Neural cell (in vitro differentiated cells): ENCODE measurements at regions not wholly inside any gene's neighbourhood (a gene's known extent, or its start where the extent isn't known, plus 50 kb on each side); places are given as distances from the start of the nearest gene placed in this dataset.

Experiments
- H2AFZ ChIP-seq: fragments of 200-600, 300-800 bp; sonication (generic), shearing (Covaris generic); 2 replicates; pipeline ENCODE4 v1.6.0; 2014; ENCODE audit warnings: low read depth, mild to moderate bottlenecking, antibody characterized with exemption, low read length, moderate library complexity
- H3F3A ChIP-seq: fragments of 200-600 bp; shearing (Covaris generic); 2 replicates; pipeline ENCODE4 v1.6.1; 2016; ENCODE audit warnings: mild to moderate bottlenecking, moderate library complexity, mixed read lengths, antibody characterized with exemption, low read length; ENCODE audit not compliant: insufficient read depth, poor library complexity, severe bottlenecking
- H3K27ac ChIP-seq: fragments of 200-600, 300-800 bp; sonication (generic), shearing (Covaris generic); 2 replicates; pipeline ENCODE4 v1.5.1; 2014; ENCODE audit warnings: mild to moderate bottlenecking, low read length, moderate library complexity
- H3K27me3 ChIP-seq: fragments of 300-800, 200-600 bp; sonication (generic), shearing (Covaris generic); 2 replicates; pipeline ENCODE4 v1.6.0; 2014; ENCODE audit warnings: mild to moderate bottlenecking, low read depth, low read length, moderate library complexity; ENCODE audit not compliant: insufficient read depth
- H3K36me3 ChIP-seq: fragments of 300-800, 200-600 bp; sonication (generic), shearing (Covaris generic); 2 replicates; pipeline ENCODE4 v1.5.1; 2014; ENCODE audit warnings: mild to moderate bottlenecking, antibody characterized with exemption, low read length, moderate library complexity; ENCODE audit not compliant: insufficient read depth
- H3K4me2 ChIP-seq: fragments of 300-800, 200-600 bp; sonication (generic), shearing (Covaris generic); 2 replicates; pipeline ENCODE4 v1.6.0; 2014; ENCODE audit warnings: mild to moderate bottlenecking, low read length
- H3K4me3 ChIP-seq: fragments of 300-800, 200-600 bp; sonication (generic), shearing (Covaris generic); 2 replicates; pipeline ENCODE4 v1.5.1; 2014; ENCODE audit warnings: mild to moderate bottlenecking, low read length, moderate library complexity
- H3K79me2 ChIP-seq: fragments of 200-600 bp; shearing (Covaris generic); replicated peaks from 2 replicates; pipeline ENCODE4 v1.6.0; 2014; ENCODE audit warnings: mild to moderate bottlenecking, low read length, moderate library complexity; ENCODE audit not compliant: insufficient read depth
- H3K9ac ChIP-seq: fragments of 300-800, 200-600 bp; sonication (generic), shearing (Covaris generic); 2 replicates; pipeline ENCODE4 v1.6.1; 2016; ENCODE audit warnings: mild to moderate bottlenecking, low read length, mixed read lengths
- H3K9me2 ChIP-seq: fragments of 200-600 bp; shearing (Covaris generic); 2 replicates; pipeline ENCODE4 v1.6.1; 2016; ENCODE audit warnings: mild to moderate bottlenecking, low read length, mixed read lengths; ENCODE audit not compliant: insufficient read depth
- H3K9me3 ChIP-seq: fragments of 200-600, 300-800 bp; sonication (generic), shearing (Covaris generic); 2 replicates; pipeline ENCODE4 v1.6.1; 2016; ENCODE audit warnings: mild to moderate bottlenecking, mixed run types, low read length, moderate library complexity, mixed read lengths
- H4K20me1 ChIP-seq: fragments of 200-600 bp; shearing (Covaris generic); 2 replicates; pipeline ENCODE4 v1.6.1; 2016; ENCODE audit warnings: mild to moderate bottlenecking, mixed run types; ENCODE audit not compliant: insufficient read depth
- EP300 ChIP-seq: fragments of 450-650 bp; conservative IDR thresholded peaks from 2 replicates; pipeline ENCODE4 v1.6.1; 2014; ENCODE audit warnings: antibody characterized with exemption, mild to moderate bottlenecking, moderate library complexity; ENCODE audit not compliant: poor library complexity, severe bottlenecking
- EZH2 ChIP-seq: fragments of 200-600, 300-800 bp; shearing (Covaris generic), sonication (generic); IDR thresholded peaks from 2 replicates; pipeline ENCODE4 v1.6.1; 2014; ENCODE audit warnings: antibody characterized with exemption, low read length, borderline replicate concordance, mild to moderate bottlenecking; ENCODE audit not compliant: insufficient read depth, poor library complexity, severe bottlenecking
- MXI1 ChIP-seq: fragments of 450-650 bp; conservative IDR thresholded peaks from 2 replicates; pipeline ENCODE4 v1.6.1; 2014; ENCODE audit warnings: antibody characterized with exemption, mild to moderate bottlenecking; ENCODE audit not compliant: poor library complexity, severe bottlenecking
- POLR2AphosphoS5 ChIP-seq: IDR thresholded peaks from 2 replicates; pipeline ENCODE4 v1.6.1; 2012
- RAD21 ChIP-seq: fragments of 450-650 bp; conservative IDR thresholded peaks from 2 replicates; pipeline ENCODE4 v1.6.1; 2014; ENCODE audit warnings: antibody characterized with exemption, mild to moderate bottlenecking, moderate library complexity
- SMC3 ChIP-seq: fragments of 450-650 bp; conservative IDR thresholded peaks from 2 replicates; pipeline ENCODE4 v1.6.1; 2014; ENCODE audit warnings: antibody characterized with exemption, mild to moderate bottlenecking, moderate library complexity; ENCODE audit not compliant: poor library complexity
- TAF1 ChIP-seq: IDR thresholded peaks from 2 replicates; pipeline ENCODE4 v1.6.1; 2012; ENCODE audit warnings: low read depth
- TF ChIP-seq, protein P1 (sequence below): IDR thresholded peaks from 2 replicates; pipeline ENCODE4 v1.6.1; 2012; ENCODE audit warnings: borderline replicate concordance
- TF ChIP-seq, protein P2 (sequence below): fragments of 450-650 bp; IDR thresholded peaks from 2 replicates; pipeline ENCODE4 v1.5.1; 2014; ENCODE audit warnings: antibody characterized with exemption, mild to moderate bottlenecking, moderate library complexity; ENCODE audit not compliant: poor library complexity, severe bottlenecking

DNA sequence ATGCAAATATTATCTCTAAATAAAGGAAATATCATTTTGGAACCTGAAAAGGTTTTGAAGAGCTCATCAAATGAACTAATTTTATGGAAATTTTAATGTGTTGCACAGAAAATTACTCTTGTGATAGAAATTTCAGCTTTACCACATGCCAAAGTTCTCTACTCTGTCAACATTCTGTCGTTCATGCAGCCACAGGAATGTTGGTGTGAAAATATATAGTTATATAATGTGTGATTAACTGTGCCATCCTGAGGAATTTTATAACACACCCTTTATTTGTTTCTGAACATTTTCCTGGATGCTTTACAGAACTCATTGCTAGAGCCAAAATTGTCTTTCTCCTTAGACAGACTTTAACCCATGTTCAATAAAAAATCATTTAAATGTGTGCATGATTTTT lies 202.5 kb upstream of the SLC8A1 start:
- no peak for TF ChIP-seq EZH2
- TF ChIP-seq EP300 = no peak
- TF ChIP-seq RAD21 = no peak
- Histone ChIP-seq H3K9ac (no peak overlapping the region), H4K20me1 (no peaks in the 10 kb centered on the region)

DNA sequence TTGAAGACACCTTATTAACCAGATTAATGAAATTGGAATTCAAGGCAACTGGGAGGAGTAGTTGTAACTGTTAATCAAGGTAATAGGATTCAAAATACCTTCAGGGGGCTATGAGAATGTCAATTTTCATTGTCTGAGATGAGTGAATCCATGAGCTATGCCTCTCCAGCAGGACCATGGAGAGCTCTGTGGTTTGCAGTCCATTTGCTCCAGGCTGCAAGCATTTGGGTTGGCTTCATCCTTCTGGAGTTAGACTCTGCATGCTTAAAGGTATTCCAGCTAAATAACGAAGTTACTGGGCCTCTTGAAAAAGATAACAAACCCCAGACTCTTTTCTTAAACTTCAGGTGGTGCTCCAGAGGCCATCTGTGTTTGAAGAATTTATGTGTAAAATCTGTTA lies 207.1 kb upstream of the SLC8A1 start:
- no peaks in the 10 kb centered on the region for H3F3A ChIP-seq
- no peaks in the 10 kb centered on the region for H3K9me3 ChIP-seq
- H4K20me1 ChIP-seq = no peaks in the 10 kb centered on the region
- H3K27ac ChIP-seq = no peak overlapping the region
- TF ChIP-seq SMC3 = no peak
- TF ChIP-seq EZH2 = no peak
- no peak overlapping the region for H3K4me3 ChIP-seq
- no peaks in the 10 kb centered on the region for H3K9me2 ChIP-seq
- H3K4me2 ChIP-seq = no peak overlapping the region
- no peak overlapping the region for H2AFZ ChIP-seq
- no peak overlapping the region for H3K9ac ChIP-seq
- no peaks in the 10 kb centered on the region for H3K36me3 ChIP-seq
- no peaks in the 10 kb centered on the region for H3K79me2 ChIP-seq
- no peaks in the 10 kb centered on the region for H3K27me3 ChIP-seq

More for the DNA sequence above, 202.5 kb upstream of the SLC8A1 start:
- Histone ChIP-seq H3K27ac (no peak overlapping the region), H3K9me3 (no peaks in the 10 kb centered on the region), H3K4me3 (no peak overlapping the region), H3K27me3 (no peaks in the 10 kb centered on the region), H3K36me3 (no peaks in the 10 kb centered on the region), H3F3A (no peaks in the 10 kb centered on the region), H3K79me2 (no peaks in the 10 kb centered on the region), H2AFZ (no peak overlapping the region), H3K9me2 (no peaks in the 10 kb centered on the region), H3K4me2 (no peak overlapping the region)

DNA sequence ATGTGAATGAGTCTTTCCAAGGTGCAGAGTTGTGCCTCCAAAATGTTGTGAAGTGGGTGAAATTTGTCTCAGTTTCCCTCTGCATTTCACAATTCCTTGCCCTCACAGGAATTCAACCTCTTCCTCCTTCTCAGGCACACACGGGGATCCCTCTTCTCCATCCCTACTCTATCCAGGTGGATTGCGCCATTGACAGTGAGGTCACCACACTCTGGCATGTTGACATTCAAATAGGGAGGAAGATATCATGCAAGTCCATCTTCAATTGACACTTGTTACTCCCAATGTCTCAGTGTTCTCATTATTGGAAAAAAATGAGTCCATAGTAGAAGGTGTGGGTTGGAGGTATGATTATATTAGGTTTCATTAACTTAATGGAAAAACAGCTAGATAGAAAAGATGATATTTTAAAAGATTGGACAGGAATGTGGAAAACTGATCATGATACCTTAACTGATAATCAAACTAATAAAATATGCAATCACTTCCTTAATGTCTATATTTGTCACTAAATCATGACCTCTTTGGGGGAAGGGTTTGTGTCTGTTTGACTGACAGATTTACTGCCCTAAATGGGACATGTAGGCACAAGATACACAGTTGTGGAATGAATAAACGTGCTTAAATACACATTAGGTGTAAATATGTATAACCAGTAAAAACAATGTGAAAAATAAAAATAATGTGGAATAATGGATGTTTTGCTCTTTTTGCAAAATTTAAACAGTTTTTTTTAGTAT lies 213.8 kb upstream of the SLC8A1 start:
- H3K27ac ChIP-seq = no peak overlapping the region
- no peaks in the 10 kb centered on the region for H4K20me1 ChIP-seq
- no peaks in the 10 kb centered on the region for H3K9me2 ChIP-seq
- no peak for TF ChIP-seq SMC3
- TF ChIP-seq EZH2 = no peak
- no peak for TF ChIP-seq EP300
- no peak for TF ChIP-seq TAF1
- TF ChIP-seq, protein P1, sequence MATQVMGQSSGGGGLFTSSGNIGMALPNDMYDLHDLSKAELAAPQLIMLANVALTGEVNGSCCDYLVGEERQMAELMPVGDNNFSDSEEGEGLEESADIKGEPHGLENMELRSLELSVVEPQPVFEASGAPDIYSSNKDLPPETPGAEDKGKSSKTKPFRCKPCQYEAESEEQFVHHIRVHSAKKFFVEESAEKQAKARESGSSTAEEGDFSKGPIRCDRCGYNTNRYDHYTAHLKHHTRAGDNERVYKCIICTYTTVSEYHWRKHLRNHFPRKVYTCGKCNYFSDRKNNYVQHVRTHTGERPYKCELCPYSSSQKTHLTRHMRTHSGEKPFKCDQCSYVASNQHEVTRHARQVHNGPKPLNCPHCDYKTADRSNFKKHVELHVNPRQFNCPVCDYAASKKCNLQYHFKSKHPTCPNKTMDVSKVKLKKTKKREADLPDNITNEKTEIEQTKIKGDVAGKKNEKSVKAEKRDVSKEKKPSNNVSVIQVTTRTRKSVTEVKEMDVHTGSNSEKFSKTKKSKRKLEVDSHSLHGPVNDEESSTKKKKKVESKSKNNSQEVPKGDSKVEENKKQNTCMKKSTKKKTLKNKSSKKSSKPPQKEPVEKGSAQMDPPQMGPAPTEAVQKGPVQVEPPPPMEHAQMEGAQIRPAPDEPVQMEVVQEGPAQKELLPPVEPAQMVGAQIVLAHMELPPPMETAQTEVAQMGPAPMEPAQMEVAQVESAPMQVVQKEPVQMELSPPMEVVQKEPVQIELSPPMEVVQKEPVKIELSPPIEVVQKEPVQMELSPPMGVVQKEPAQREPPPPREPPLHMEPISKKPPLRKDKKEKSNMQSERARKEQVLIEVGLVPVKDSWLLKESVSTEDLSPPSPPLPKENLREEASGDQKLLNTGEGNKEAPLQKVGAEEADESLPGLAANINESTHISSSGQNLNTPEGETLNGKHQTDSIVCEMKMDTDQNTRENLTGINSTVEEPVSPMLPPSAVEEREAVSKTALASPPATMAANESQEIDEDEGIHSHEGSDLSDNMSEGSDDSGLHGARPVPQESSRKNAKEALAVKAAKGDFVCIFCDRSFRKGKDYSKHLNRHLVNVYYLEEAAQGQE = no peak
- TF ChIP-seq MXI1 = no peak
- no peak for TF ChIP-seq POLR2AphosphoS5
- TF ChIP-seq, protein P2, sequence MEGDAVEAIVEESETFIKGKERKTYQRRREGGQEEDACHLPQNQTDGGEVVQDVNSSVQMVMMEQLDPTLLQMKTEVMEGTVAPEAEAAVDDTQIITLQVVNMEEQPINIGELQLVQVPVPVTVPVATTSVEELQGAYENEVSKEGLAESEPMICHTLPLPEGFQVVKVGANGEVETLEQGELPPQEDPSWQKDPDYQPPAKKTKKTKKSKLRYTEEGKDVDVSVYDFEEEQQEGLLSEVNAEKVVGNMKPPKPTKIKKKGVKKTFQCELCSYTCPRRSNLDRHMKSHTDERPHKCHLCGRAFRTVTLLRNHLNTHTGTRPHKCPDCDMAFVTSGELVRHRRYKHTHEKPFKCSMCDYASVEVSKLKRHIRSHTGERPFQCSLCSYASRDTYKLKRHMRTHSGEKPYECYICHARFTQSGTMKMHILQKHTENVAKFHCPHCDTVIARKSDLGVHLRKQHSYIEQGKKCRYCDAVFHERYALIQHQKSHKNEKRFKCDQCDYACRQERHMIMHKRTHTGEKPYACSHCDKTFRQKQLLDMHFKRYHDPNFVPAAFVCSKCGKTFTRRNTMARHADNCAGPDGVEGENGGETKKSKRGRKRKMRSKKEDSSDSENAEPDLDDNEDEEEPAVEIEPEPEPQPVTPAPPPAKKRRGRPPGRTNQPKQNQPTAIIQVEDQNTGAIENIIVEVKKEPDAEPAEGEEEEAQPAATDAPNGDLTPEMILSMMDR = no peak
- TF ChIP-seq RAD21 = no peak
- no peaks in the 10 kb centered on the region for H3F3A ChIP-seq
- H3K9me3 ChIP-seq = no peaks in the 10 kb centered on the region
- H3K27me3 ChIP-seq = no peaks in the 10 kb centered on the region
- H2AFZ ChIP-seq = no peak overlapping the region
- H3K79me2 ChIP-seq = no peaks in the 10 kb centered on the region
- no peak overlapping the region for H3K9ac ChIP-seq
- H3K4me2 ChIP-seq = no peak overlapping the region
- H3K36me3 ChIP-seq = no peaks in the 10 kb centered on the region
- H3K4me3 ChIP-seq = no peak overlapping the region
